ENCODE measurements at regions not wholly inside any gene's neighbourhood (a gene's known extent, or its start where the extent isn't known, plus 50 kb on each side); places are given as distances from the start of the nearest gene placed in this dataset.

DNA sequence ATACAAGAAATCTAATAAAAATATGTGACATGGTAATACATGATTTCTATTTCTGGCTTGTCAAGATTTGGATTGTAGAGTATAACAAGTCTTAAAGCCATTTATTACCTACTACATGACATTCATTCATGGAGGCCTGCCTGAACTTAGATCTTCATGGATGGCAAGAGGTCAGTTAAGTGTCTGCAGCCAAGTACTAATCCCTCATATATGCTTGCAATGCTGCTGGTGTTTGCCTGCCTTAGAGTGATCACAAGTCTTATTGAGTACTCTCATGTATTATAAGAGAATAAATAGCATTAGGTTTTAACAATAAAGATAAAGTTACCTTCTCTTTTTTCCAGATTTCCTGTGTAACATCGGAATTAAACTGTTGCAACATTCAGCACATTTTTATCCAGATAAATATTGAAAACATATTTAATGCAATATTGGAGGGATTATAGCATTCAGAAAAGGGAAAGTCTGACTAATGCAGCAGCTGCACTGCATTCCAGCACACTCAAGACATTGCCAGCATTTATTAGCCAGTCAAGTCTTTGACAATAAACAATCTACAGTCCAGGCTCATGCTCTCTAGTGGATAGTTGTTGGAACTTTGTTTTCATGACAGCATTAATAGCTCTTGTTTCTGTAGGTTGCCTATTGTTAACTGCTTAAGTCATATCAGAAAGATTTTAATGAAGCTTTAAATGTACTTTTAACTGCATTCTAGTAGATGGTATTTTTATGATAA, 737.1 kb downstream of the FAT4 start:
- DNase-seq, result no peak

DNA sequence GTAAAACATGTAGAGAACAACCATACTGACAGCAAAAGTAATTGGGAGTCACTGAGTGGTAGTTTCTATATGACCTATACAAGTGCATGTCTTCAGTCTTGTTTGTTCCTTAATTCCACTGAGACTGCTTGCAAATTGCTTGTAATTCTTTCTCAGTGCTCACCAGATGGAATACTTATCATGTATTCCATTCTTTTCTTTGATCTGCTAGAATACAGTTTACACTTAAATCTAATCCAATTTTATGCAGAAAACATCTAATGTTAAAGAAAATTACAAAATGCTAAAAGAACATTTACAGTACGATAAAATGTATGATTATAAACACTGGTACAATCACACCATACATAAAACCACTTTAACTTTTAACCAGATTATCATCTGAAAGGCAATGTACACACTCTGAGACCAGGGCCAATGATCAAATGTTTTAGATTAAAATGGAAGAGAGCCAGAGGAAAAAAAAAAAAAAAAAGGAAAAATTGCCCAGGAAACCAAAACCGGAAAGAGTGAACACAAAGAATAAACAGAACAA, 741.4 kb downstream of the FAT4 start:
- peak; percentile 32 for DNase-seq

DNA sequence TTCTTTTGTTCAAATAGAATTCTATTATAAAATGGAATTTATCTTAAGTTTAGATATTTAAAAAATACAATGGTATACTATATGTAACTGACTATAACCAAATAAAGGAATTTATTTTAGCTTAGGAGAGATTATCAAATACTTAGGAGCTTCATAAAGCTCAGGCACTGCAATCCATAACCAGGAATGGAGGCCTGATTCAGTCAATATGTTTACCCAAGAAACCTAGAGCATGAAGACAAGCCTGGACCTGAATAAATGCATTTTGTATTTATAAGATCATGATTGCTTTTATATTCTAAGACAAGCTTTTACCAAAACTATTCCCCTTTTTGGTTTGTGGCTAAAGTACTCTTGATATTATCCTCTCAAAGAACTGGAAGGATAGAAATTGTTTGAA, 742.6 kb downstream of the FAT4 start:
- DNase-seq, result no peak

DNA sequence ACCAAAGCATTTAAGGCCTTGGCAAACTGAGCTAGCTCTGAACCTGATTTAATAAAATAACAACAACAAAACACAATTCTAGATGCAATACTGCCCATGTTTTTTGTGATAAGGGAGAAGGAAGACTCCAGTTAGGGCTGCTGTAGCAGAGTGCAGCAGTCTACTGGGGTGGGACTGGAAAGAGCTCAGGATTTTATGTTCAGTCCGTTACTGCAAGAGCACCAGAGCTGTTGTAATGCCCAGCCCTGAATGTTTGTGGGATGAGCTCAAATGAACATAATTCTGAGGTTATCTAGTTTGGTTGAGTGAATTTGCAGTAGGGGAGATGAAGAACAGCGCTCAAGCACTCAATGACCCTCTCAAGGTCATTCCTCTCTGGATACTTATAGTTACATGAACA, 743.8 kb downstream of the FAT4 start:
- DNase-seq, result no peak

DNA sequence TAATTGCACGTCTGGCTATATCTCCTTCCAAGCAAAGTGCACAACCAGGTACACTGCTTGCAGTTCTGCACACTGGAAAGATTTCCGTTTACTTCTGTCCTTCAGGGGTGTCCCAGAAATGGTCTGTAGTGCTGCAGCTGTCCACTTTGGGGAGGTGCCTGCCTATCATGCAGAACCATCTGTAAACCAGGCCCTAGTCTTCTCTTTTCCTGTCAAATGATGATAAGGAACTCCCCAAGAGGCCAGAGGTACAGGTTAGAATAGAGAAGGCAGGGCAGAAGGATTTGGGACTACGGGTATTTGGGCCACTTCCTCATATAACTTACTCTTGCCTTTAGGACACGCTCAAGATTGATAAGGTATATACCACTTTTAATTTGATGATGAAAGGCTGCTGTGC, 746.9 kb downstream of the FAT4 start:
- DNase-seq, result no peak

DNA sequence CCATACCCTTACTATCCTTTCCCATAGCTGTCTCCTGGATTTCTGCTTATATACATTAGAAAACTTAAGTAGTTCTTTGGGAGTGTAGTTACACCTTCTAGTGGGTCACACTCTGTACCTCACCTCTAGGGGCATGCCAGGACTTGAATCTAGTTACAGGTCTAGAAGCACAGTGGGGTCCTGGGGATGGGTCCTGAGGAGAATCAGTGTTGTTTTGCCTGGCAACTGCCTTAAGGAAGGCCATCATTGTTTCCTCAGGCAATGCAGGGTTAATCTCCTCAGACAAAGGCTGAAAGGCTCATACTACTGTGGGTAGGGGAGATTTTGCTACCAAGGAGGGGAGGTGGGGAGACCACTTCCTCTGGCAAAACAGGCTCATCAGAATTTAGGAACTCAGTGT, 750.3 kb downstream of the FAT4 start:
- DNase-seq, result no peak

DNA sequence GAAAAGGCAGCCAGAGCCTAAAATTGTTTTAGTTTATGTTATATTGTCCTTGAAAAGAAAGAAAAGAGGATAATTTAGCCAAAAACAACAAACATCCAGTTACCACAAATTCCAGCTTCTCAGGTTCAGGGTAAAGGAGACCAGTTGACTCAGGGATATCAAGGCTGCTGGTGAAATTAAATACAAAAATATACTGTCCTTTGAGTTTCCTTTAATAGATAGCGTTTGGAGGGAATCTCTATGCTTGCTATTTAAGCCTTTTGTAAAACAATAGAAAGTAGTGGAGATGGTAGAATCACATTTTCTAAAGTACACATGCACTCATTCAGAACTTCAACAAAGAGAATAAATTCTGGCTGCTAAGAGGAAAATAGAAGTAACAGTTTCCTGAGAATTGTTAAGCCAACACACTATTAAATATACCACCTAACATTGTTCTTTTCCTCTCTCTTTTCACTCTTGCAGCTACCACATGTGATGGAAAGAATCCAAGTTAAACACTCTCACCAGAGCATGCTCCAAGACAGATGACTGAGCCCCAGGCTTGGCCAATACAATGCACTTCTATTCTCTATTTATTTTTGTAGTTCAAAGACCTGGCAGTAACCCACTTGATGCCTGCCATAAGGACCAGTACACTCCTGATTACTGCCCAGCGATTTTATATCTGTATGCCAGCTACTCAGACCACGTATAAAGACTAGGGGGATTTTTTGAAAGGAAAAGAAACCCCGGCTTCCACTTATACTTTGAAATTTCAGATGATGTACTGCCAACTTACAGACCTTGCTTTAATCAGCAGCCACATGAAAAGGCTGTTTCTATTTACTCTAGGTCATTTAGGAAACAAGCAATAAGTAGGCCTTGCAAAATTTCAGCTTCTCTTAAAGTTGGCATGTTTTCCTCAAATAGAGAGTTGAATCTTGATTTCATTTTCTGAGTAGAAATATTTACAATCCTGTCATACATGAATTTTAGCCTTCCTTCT, 756.9 kb downstream of the FAT4 start:
- peak; percentile 92 for DNase-seq

DNA sequence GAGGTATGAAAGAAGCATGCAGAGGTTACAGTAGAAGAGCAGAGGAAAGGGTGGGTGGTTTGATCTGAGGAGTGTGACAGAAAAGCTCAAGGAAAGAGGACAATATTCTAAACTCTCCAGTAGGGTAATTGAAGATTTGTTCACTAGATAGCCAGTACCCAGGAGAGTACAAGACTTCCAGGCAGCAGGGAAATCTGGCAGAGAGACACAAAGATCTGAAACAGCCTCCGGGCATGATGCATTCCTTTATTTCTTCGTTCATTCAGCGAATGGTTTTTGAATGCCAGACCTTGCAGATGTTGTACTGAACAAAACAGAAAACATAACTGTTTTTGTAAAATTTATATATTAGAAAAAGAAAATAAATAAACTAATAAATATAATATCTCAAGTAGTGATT, 766.6 kb downstream of the FAT4 start:
- no peak for DNase-seq

DNA sequence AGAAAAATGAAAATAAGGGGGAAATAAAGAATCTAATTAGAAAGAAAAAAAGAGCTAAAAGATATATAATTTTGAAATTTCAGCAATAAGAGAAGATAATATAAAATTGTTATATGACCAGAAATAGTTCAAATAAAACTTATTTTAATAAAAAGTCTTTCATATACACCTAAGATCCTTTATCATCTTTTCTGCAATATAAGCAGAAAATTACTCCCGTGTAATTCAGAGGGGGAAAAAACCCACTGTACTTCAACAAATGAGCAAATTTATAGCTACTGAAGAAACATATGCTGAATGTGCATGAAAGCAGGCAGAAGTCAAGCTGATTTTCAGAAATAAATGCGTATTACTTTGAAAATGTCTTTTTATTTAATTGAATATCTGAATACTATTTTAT, 771.3 kb downstream of the FAT4 start:
- no peak for DNase-seq

DNA sequence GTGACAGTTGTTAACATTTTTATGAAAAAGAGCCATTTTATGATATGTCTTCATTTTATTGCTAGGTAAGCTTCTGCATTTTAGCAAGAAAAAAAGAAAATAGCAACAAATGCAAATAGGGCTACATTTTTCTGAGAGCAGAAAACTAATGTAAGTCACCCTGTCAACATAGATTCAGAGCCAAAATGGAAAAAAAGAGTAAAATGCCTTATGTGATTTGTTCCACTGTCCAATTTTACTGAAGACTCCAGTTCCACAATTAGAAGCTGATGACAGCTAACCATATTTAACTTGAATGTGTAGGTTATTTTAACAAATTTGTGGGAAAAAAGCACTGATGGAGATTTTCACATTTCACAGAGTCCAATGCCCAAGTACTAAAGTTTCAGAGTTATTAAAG, 772.3 kb downstream of the FAT4 start:
- no peak for DNase-seq

DNA sequence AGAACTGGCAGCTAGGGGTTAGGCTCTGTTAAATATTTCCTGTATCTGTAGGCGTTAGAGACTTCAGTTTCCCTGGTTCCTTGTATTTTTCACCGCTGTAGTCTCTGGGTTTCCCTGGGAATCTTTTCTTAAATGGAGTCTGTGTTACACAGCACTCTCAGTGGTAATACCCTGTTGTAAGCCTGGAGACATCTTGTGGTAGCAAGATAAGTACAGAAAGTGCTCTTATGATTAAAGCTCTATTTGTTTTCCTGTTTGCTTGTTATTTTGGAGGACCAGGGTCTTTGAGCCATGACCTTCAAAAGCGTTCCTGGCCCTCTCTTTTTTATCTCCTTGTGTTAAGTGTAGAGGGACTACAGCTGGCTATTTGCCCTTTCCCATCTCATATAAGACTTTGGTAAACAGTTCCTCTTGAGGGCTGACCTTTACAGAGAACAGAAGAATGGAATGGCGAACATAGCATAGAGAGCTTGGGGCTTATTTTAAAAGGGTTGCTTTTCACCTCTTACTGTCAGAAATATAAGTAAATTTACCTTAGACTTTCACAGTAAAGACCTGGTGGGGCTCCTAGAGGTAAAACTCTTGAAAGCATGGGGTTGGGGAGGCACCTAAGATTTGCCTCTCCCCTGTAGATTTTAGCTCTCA, 782.5 kb downstream of the FAT4 start:
- no peak for DNase-seq

DNA sequence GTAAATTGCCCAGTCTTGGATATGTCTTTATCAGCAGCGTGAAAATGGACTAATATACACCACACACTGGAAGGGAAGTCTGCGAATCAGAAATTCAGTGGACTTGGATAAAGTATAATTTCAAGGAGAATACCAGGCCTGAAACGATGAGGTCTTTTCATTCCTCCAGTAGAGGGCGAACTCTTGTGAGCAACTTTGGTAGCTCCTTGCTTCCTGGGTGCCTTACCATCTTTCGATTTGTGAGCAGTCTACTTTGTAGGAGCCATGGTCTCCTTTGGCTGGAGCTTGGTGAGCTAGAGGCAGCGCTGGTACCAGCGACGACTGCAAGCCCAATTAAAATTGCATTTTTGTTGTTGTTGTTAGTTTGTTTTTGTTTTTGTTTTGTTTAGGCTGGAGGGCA, 791.9 kb downstream of the FAT4 start:
- DNase-seq, result peak; percentile 5

DNA sequence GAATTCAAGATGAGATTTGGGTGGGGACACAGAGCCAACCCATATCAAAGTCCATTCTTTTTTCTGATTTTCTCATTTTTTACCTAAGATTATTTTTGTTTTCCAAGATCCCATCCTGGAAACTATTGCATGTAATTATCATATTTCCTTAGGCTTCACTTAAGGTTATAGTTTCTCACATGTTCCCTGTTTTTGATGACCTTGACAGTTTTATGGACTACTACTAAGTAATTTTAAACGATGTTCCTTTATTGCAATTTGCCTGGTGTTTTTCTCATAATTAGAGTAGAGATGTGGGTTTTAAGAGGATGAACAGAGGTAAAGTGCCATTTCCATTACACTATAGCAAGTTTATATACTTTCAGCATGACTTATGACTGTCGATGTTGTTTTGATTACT, 795.1 kb downstream of the FAT4 start:
- no peak for DNase-seq

DNA sequence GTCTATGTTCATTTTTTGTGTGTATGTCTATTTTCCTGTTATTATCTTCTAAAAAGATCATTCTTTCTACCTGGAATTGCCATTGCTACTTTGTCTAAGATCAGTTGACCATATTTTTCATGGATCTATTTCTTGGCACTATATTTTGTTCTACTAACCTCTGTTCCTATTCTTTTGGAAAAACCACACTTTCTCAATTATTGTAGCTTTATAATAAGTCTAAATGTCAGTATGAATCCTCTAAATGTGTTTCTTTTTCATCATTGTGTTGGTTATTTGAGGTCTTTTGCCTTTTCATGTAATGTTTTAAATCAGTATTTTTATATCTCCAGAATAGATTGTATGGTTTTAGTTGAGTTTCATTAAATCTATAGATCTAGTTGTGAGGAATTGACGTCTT, 798.3 kb downstream of the FAT4 start:
- DNase-seq, result no peak

DNA sequence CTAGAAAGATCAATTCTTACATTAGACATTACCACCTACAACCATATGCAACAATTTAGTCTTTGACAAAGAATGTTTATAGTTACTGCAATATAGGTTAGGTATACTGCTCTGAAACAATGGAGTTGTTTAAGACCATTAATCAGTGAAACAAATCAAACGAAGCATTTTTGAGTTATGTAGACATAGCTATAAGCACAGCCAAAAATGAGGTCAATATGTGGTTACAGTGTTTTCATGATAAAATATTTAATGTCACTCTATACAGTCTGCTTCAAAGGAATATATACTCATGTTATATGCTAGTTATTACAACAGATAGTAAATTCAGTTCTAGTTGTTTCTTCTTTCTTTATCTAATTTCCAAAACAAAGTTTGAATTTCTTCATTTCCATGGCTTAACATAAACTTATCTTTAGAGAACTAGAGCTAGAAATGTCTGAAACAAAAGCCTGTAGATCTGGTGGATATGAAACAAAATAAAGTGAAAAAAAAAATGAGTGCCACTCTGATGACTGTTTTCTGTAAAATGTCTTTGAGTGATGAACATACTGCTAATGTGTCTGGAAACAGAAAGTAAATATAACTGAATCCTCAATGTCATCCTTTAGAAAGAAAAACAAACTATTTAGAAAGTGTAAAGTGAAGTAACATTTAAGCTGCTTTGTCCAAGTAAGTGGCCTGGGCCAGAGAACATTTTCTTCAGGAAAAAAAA, 809.0 kb downstream of the FAT4 start:
- DNase-seq, result no peak

DNA sequence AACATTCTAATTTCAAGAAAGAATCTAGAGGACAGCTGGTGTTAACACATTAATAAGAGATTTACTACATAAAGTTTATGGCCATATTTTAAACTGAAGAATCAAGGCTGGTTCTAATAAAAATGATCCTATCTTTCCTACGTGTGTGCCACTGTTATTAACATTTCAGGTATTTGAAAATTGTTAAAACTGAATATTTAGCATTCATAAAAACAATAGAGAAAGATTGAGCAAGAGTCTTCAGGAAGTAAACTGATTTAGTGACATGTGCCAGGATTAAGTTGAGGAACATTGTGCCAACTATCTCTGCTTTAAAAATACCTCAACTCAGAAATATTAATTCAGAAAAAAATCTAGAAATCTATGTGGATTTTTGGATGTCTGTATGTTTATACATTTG, 810.1 kb downstream of the FAT4 start:
- DNase-seq, result no peak

DNA sequence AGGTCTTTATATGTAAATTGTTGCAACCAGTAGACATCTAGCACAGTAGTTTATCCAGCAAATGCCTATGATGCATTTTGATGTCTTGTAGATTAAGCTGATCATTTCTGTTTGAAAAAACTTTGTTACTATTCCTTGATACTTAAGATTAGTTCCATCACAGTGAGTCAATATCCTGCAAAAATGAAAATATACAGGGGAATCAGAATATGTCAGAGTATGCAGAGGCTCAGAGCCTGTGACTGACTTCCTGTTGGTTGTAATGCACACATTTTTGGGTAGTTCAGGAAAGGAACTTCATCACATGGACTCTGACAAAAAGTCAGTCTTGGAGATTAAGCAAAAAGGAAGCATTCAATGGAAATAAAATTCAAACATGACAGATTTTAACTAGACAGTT, 815.5 kb downstream of the FAT4 start:
- no peak for DNase-seq

DNA sequence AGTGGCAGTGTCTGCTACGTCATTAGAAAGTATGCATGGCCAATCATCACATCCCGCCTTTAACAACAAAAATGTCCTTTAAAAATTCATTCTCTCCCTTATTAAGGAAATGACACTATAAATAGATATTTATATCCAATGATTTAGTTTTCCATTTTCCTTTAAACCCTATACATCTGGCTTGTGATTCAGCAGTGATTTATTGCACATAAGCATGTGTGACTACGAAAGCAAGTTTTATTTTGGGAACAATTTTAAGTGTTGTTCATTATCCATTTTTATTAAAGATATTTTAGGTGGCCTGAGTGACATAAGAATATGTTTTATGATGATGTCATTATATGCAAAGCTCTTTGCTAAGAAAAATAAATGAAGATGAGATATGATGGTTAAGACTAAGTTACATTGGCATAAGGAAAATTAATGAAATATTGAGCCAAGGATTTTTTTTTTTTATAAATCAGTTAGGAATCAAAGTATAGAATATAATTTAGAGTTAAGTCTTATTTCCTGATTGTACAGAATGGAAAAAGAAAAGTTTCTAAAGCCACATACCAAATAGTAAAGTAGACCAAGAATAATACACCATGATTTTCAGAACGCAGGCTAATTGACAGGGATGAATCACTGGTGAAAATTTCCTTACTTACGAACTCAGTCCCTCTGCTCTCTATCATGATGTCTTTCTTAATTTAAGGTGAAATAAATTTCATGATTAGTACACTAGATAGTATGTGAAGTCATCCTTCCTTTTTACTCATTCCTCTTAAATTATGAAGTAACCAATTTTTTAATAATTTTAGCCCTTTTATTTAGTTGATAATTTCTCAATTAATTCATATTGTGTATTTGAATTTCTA, 822.4 kb downstream of the FAT4 start:
- no peak for DNase-seq

DNA sequence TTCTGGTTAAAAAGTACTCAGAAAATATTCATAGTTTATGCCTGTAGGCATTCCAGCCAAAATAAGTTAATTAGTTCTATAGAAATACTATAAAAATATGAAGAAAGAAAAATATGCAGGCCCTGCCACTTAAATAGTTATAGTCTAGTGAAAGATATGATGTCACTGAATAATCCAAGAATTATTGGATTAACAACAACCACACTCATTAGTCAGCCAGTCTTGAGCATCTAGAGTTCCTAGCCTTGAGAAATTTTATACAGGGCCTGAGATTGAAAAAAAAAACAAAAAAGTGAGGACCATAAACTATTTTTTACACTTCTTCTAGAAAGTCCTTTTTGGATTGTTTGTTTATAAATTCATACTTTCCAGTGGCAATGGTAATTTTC, 823.0 kb downstream of the FAT4 start:
- no peak for DNase-seq

DNA sequence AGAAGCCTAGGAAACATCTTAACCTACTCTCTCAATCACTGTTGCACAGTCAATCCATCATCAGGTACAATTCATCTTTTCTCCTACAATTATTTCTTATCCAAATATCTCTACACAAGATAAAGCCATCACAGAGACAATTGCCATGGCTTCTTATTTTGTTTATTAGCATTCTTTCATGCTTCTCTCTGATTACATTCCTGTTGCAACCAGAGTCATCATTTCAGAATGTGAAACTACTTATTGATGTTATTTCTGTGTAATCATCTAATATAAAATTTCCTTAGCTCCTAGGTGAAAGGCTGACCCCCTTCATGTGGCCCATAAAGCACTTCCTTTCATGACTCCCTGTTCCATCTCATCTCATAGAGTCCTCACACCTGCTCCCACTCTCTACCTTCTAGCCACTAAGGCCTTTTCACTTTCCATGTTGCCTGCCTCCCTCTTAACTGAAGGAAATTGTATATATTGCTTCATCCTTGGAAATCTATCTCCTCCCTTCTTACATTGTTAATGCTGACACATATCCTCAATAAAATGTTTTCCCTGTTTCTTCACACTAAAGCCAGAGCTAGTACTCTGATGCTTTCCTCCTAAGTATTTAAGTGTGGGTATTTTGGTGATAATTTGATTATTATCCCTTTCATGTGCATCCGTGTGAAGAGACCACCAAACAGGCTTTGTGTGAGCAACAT, 829.9 kb downstream of the FAT4 start:
- DNase-seq, result no peak

DNA sequence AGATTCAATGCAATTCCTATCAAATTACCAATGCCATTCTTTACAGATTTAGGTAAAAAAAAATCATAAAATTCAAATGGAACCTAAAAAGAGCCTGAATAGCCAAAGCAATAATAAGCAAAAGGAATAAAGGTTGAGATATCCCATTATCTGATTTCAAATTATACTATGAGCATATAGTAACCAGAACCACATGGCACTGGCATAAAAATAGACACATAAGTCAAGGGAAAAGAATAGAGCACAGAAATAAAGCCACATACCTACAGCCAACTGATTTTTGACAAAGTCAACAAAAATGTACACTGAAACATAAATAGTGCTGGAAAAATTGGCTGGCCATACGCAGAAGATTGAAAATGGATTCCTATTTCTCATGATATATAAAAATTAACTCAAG, 853.7 kb downstream of the FAT4 start:
- no peak for DNase-seq
